ENCODE measurements at regions not wholly inside any gene's neighbourhood (a gene's known extent, or its start where the extent isn't known, plus 50 kb on each side); places are given as distances from the start of the nearest gene placed in this dataset.

GRCh38 chr12:107337346-107338095 is 244.2 kb upstream of the CRY1 start:
- no peak for TF ChIP-seq CTCF (conservative IDR thresholded peaks at IDR 0.05; ENCODE audit: low read depth, low read length)
- TF ChIP-seq EZH2 (IDR thresholded peaks at IDR 0.05; ENCODE audit: borderline replicate concordance, low read depth, low read length, poor library complexity, severe bottlenecking): no peak
